ENCODE measurements at regions not wholly inside any gene's neighbourhood (a gene's known extent, or its start where the extent isn't known, plus 50 kb on each side); places are given as distances from the start of the nearest gene placed in this dataset.

DNA sequence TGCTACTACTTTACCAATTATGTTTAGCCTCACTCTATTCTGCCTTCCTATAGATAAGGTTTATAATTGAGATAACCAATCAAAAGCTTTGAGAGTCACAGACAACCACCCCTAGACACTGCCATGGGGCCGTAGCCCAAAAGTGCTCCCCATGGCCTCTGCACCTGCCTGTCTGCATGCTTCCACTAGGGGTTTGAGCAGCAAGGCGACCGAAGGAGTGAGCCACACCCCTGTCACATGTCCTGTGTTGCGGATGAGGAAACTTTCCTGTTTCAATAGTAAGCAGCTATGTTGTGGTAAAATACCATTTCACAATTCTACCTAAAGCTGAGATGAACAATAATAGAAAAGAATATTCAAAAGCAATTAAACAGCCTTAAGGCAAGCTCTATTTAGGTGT is 856.0 kb upstream of the FRG1 start:
- TF ChIP-seq REST (IDR thresholded peaks at IDR 0.05; ENCODE audit: insufficient read depth in 1 of 2, low read depth in 2 of 2, low read length in 2 of 2) (no peak), FOXP2 (optimal IDR thresholded peaks at IDR 0.05; ENCODE audit: borderline replicate concordance, extremely low read depth, extremely low read length, insufficient read depth) (no peak), POLR2AphosphoS5 (IDR thresholded peaks at IDR 0.05; ENCODE audit: low read depth, low read length) (no peak)

DNA sequence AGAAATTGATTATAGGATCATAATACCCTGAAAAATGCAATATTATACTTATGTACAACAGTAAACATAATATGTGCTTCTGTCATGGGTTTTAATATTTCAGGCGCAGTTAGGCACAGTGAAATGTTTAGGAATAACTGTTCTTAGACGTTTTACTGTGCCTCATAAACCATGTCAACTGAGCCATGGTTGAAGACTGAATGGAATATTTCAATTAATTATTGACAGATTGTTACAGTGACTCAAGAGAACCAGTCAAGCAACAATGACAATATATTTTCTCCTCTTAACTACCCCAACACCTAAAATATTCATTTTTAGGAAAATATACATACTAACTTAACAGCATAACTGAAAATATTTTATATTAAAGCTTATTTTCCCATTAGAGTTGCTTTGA is 852.7 kb upstream of the FRG1 start:
- TF ChIP-seq TAF1 (IDR thresholded peaks at IDR 0.05; ENCODE audit: borderline replicate concordance, insufficient read depth, low read length) (no peak), REST (IDR thresholded peaks at IDR 0.05; ENCODE audit: insufficient read depth in 1 of 2, low read depth in 2 of 2, low read length in 2 of 2) (no peak), SIN3A (IDR thresholded peaks at IDR 0.05; ENCODE audit: borderline replicate concordance, insufficient read depth, low read length) (no peak), FOXP2 (optimal IDR thresholded peaks at IDR 0.05; ENCODE audit: borderline replicate concordance, extremely low read depth, extremely low read length, insufficient read depth) (no peak), POLR2AphosphoS5 (IDR thresholded peaks at IDR 0.05; ENCODE audit: low read depth, low read length) (no peak)

DNA sequence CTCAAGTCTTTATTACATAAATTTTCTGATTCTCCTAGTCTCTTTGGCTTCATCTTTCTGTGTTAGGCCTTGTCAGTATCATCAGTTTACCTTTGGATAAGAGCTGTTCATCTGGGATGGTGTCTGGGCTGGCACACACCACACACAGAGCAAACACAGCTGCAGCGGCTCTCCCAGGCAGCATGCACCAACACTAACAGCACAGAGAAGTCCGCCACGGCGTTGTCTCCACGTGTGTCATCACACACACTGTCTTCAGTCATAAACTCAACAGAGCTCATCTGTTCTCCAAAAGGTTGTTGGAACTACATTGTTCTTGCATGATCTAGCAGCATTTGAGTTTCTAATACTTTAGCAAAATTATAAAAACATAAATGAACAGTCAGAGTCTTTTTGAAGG is 851.9 kb upstream of the FRG1 start:
- no peak for TF ChIP-seq POLR2AphosphoS5 (IDR thresholded peaks at IDR 0.05; ENCODE audit: low read depth, low read length)
- no peak for TF ChIP-seq FOXP2 (optimal IDR thresholded peaks at IDR 0.05; ENCODE audit: borderline replicate concordance, extremely low read depth, extremely low read length, insufficient read depth)
- TF ChIP-seq TAF1 (IDR thresholded peaks at IDR 0.05; ENCODE audit: borderline replicate concordance, insufficient read depth, low read length) = no peak
- no peak for TF ChIP-seq SIN3A (IDR thresholded peaks at IDR 0.05; ENCODE audit: borderline replicate concordance, insufficient read depth, low read length)
- TF ChIP-seq REST (IDR thresholded peaks at IDR 0.05; ENCODE audit: insufficient read depth in 1 of 2, low read depth in 2 of 2, low read length in 2 of 2) = no peak

- no peak for TF ChIP-seq FOXP2 (optimal IDR thresholded peaks at IDR 0.05; ENCODE audit: borderline replicate concordance, extremely low read depth, extremely low read length, insufficient read depth)
- TF ChIP-seq REST (IDR thresholded peaks at IDR 0.05; ENCODE audit: insufficient read depth in 1 of 2, low read depth in 2 of 2, low read length in 2 of 2) = no peak
- no peak for TF ChIP-seq SIN3A (IDR thresholded peaks at IDR 0.05; ENCODE audit: borderline replicate concordance, insufficient read depth, low read length)
These were observed 850.4 kb upstream of the FRG1 start for GRCh38 chr4:189090174-189090814.

GRCh38 chr4:189092581-189092980 is 848.1 kb upstream of the FRG1 start:
- TF ChIP-seq SIN3A (IDR thresholded peaks at IDR 0.05; ENCODE audit: borderline replicate concordance, insufficient read depth, low read length) (no peak), POLR2AphosphoS5 (IDR thresholded peaks at IDR 0.05; ENCODE audit: low read depth, low read length) (no peak), TAF1 (IDR thresholded peaks at IDR 0.05; ENCODE audit: borderline replicate concordance, insufficient read depth, low read length) (no peak), FOXP2 (optimal IDR thresholded peaks at IDR 0.05; ENCODE audit: borderline replicate concordance, extremely low read depth, extremely low read length, insufficient read depth) (no peak), REST (IDR thresholded peaks at IDR 0.05; ENCODE audit: insufficient read depth in 1 of 2, low read depth in 2 of 2, low read length in 2 of 2) (no peak)
